Uterus (tissue), 3 donors: ENCODE measurements at regions not wholly inside any gene's neighbourhood (a gene's known extent, or its start where the extent isn't known, plus 50 kb on each side); places are given as distances from the start of the nearest gene placed in this dataset.

ENCODE experiments used
- DNase-seq, 2 donors: peaks; one replicate each; pipeline ENCODE4 v3.0.0-alpha.2; 2019 to 2020
- H3K27ac ChIP-seq, 2 donors: fragments of 200-600 bp; sonication (generic); 1 replicate in 1 of 2; 2 replicates in 1 of 2; pipeline ENCODE4 v1.5.1; 2016 to 2018
- H3K27me3 ChIP-seq, 2 donors: fragments of 200-600 bp; sonication (generic); one replicate each; pipeline ENCODE4 v1.5.1; 2018 to 2019; ENCODE audit warnings: control low read depth in 1 of 2
- H3K36me3 ChIP-seq, 2 donors: fragments of 200-600 bp; sonication (generic); one replicate each; pipeline ENCODE4 v1.5.1; 2019; ENCODE audit warnings: control low read depth in 1 of 2
- H3K4me1 ChIP-seq, 2 donors: fragments of 200-600 bp; sonication (generic); one replicate each; pipeline ENCODE4 v1.5.1; 2018 to 2019; ENCODE audit warnings: control low read depth in 1 of 2
- H3K4me3 ChIP-seq, 2 donors: fragments of 200-600 bp; sonication (generic); 1 replicate in 1 of 2; 2 replicates in 1 of 2; pipeline ENCODE4 v1.5.1; 2018 to 2019; ENCODE audit warnings: mild to moderate bottlenecking in 1 of 2
- H3K9me3 ChIP-seq, 2 donors: fragments of 200-600 bp; sonication (generic); one replicate each; pipeline ENCODE4 v1.5.1; 2019; ENCODE audit warnings: control low read depth in 1 of 2
- POLR2A ChIP-seq, 2 donors: fragments of 450-650 bp; IDR thresholded peaks; one replicate each; pipeline ENCODE4 v1.6.1; 2016; ENCODE audit warnings: antibody characterized with exemption in 2 of 2, mild to moderate bottlenecking in 1 of 2, moderate library complexity in 1 of 2
- intact Hi-C: fragments of 100-400 bp; cut with DNase I; formaldehyde crosslinking; loops from one replicate; pipeline ENCODE4 v1.15.1; 2023; ENCODE audit warnings: low total_unique reads
- TF ChIP-seq, protein P1 (sequence below), 4 experiments: fragments of 200-600 bp in 2 of 4; fragments of 450-650 bp in 2 of 4; sonication (generic) in 2 of 4; IDR thresholded peaks; one replicate each; pipeline ENCODE4 v1.5.1; 2016 to 2019; ENCODE audit warnings: antibody characterized with exemption in 4 of 4, mild to moderate bottlenecking in 2 of 4, moderate library complexity in 1 of 4
- donor health status: DM: yes; HTN: yes; CAD: no.

DNA sequence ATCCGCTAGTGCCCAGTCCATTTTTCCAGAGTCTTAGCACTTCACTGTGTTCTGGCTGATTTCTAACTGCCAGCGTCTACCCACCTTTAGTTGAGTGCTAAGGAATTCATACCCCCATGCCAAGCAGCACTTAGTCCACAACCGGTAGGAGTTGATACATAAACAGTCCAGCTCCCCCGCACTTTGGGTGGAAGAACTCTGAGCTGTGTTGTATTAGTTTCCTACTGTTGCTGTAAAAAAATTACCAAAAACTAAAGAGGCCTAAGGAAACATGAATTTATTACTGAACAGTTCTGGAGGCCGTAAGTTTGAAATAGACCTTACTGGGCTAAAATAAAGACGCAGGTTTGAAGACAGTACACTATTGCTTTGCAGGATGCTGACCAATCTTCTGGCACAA lies 87.6 kb downstream of the SLC24A2 start:
- no peak for TF ChIP-seq POLR2A (IDR thresholded peaks at IDR 0.05)
- TF ChIP-seq, protein P1, sequence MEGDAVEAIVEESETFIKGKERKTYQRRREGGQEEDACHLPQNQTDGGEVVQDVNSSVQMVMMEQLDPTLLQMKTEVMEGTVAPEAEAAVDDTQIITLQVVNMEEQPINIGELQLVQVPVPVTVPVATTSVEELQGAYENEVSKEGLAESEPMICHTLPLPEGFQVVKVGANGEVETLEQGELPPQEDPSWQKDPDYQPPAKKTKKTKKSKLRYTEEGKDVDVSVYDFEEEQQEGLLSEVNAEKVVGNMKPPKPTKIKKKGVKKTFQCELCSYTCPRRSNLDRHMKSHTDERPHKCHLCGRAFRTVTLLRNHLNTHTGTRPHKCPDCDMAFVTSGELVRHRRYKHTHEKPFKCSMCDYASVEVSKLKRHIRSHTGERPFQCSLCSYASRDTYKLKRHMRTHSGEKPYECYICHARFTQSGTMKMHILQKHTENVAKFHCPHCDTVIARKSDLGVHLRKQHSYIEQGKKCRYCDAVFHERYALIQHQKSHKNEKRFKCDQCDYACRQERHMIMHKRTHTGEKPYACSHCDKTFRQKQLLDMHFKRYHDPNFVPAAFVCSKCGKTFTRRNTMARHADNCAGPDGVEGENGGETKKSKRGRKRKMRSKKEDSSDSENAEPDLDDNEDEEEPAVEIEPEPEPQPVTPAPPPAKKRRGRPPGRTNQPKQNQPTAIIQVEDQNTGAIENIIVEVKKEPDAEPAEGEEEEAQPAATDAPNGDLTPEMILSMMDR (IDR thresholded peaks at IDR 0.05), result no peak
- Histone ChIP-seq H3K36me3 (no peaks in the 10 kb centered on the region), H3K27ac (no peak overlapping the region), H3K9me3 (no peaks in the 10 kb centered on the region), H3K27me3 (no peaks in the 10 kb centered on the region), H3K4me3 (no peak overlapping the region), H3K4me1 (no peaks in the 10 kb centered on the region)
- intact Hi-C loops, result no loop called here
- no peak for DNase-seq

DNA sequence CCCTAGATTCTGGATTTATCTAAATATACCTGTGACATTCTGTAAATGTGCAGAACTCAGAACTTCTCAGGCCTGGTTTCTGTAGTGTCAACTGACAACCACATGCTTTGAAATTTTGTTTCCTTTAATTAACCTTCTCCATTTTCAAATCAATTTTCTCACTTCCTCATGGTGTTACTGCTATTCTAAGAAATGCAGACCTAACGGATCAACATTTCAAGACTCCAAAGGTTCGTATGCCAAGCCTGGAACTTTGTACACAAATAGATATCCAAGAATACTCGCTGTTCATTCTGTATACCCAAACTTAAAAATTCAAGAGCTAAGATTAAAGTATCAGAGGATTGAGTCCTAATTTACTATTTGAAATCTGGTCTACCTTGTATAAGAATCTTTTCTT lies 88.1 kb downstream of the SLC24A2 start:
- Histone ChIP-seq H3K4me1 (no peaks in the 10 kb centered on the region), H3K27me3 (no peaks in the 10 kb centered on the region), H3K27ac (no peak overlapping the region), H3K36me3 (no peaks in the 10 kb centered on the region), H3K9me3 (no peaks in the 10 kb centered on the region), H3K4me3 (no peak overlapping the region)
- no peak for TF ChIP-seq POLR2A (IDR thresholded peaks at IDR 0.05)
- TF ChIP-seq, protein P1 (IDR thresholded peaks at IDR 0.05), result no peak
- DNase-seq, result no peak
- intact Hi-C loops, result no loop called here

DNA sequence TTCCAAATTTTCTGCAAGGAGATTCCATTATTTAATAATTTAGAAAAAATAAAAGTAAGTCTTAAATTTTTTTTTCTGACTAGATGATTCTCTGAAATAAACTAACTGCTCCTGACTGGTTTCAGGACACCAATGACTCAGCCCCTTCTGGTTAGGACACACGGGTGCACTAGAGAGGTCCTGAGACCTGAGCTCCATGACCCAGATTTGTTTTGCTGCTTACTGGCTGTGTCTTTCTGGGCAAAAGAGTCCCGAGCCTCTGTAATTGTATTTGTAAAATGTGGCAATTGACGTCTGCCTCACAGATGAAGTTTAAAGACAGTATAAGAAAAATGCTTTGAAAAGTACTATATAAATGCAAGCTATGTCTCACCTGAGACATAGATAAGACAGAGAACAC lies 89.1 kb downstream of the SLC24A2 start:
- Histone ChIP-seq H3K27me3 (no peaks in the 10 kb centered on the region), H3K36me3 (no peaks in the 10 kb centered on the region), H3K9me3 (no peaks in the 10 kb centered on the region), H3K4me3 (no peak overlapping the region), H3K27ac (no peak overlapping the region), H3K4me1 (no peaks in the 10 kb centered on the region)
- no peak for DNase-seq
- intact Hi-C loops, result no loop called here
- TF ChIP-seq POLR2A (IDR thresholded peaks at IDR 0.05), result no peak
- TF ChIP-seq, protein P1 (IDR thresholded peaks at IDR 0.05), result no peak

- Histone ChIP-seq H3K4me1 (no peaks in the 10 kb centered on the region), H3K36me3 (no peaks in the 10 kb centered on the region), H3K4me3 (no peak overlapping the region), H3K9me3 (no peaks in the 10 kb centered on the region), H3K27me3 (no peaks in the 10 kb centered on the region), H3K27ac (no peak overlapping the region)
- TF ChIP-seq, protein P1 (IDR thresholded peaks at IDR 0.05), result no peak
- no peak for TF ChIP-seq POLR2A (IDR thresholded peaks at IDR 0.05)
- intact Hi-C loops, result no loop called here
- no peak for DNase-seq
Observed at GRCh38 chr9:19698960-19699359, 89.9 kb downstream of the SLC24A2 start.

- TF ChIP-seq, protein P1 (IDR thresholded peaks at IDR 0.05), result no peak
- TF ChIP-seq POLR2A (IDR thresholded peaks at IDR 0.05), result no peak
- Histone ChIP-seq H3K4me3 (no peak overlapping the region), H3K4me1 (no peaks in the 10 kb centered on the region), H3K27ac (no peak overlapping the region), H3K27me3 (no peaks in the 10 kb centered on the region), H3K36me3 (no peaks in the 10 kb centered on the region), H3K9me3 (no peaks in the 10 kb centered on the region)
- intact Hi-C loops, result no loop called here
- DNase-seq, result no peak
Observed at GRCh38 chr9:19694601-19695000, 94.2 kb downstream of the SLC24A2 start.
